Ramos (cell line): ENCODE measurements at regions not wholly inside any gene's neighbourhood (a gene's known extent, or its start where the extent isn't known, plus 50 kb on each side); places are given as distances from the start of the nearest gene placed in this dataset.
"Not testable (repeated sequence)": the region's sequence is repeated elsewhere in the genome, so short reads cannot be mapped to it uniquely, and the experiment has no call there.

Experiments
- in situ Hi-C: fragments of 300-500 bp; cut with MboI; formaldehyde crosslinking; loops from one replicate; pipeline ENCODE4 v1.14.3; 2022; ENCODE audit warnings: low sequenced_read_pairs; ENCODE audit not compliant: unreplicated experiment

DNA sequence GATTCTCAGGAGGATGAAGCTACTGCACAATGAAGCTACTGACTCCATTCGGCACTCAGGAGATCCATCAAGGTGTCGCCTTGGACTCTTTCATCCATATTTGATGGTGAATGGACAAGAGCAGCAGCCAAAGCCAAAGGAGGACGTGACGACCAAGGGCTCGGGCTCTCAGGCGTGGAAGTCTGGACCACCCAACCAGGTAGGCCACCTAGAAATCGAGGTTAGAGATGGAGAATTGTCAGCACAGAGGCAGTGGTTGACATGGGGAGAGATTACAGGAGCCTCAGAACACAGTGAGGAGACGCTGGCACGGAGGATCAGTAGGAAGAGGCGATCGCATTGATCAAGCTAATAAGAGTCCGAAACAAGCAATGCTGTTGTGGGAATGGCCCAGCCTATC is 240.5 kb upstream of the ID2 start:
- in situ Hi-C loops: no loop called here

DNA sequence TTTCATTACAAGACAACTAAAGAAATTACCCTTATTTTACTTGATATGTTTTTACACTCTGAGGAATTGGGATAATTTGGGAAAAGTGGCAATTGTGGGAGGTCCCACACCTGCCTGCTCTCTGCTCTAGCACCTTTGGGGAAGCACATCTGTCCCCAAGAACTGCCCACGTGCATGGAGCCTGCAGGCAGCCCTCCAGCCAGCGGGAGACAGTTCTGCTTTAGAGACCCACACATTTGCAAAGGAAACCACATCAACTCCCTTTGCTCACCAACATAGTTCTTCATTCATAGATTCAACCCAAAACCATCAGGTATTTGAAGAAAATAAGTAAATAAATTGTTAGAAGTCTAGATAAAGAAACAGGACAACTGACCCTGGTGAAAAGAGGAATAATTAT is 239.9 kb upstream of the ID2 start:
- in situ Hi-C loops: no loop called here

- in situ Hi-C loops: no loop called here
These were observed 238.9 kb upstream of the ID2 start for GRCh38 chr2:8442833-8443486.

GRCh38 chr2:8445580-8445979 is 236.3 kb upstream of the ID2 start:
- in situ Hi-C loops: no loop called here

DNA sequence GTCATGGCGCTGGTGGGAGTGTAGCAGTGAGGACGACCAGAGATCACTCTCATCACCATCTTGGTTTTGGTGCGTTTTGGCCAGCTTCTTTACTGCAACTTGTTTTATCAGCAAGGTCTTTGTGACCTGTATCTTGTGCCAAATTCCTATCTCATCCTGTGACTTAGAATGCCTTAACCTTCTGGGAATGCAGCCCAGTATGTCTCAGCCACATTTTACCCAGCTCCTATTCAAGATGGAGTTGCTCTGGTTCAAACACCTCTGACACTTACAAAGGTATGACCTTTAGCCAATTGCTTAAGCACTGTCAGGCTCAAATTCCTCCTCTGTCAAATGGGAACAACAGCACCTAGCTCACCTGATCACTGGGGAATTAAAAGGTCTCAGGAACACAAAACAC is 235.1 kb upstream of the ID2 start:
- in situ Hi-C loops: not testable (repeated sequence)

- in situ Hi-C loops: no loop called here
These were observed 234.1 kb upstream of the ID2 start for GRCh38 chr2:8447610-8448221.

GRCh38 chr2:8448824-8449556 is 232.9 kb upstream of the ID2 start:
- in situ Hi-C loops: no loop called here

- in situ Hi-C loops: no loop called here
These were observed 230.6 kb upstream of the ID2 start for GRCh38 chr2:8451273-8451672.

GRCh38 chr2:8452296-8452695 is 229.6 kb upstream of the ID2 start:
- in situ Hi-C loops: no loop called here

- in situ Hi-C loops: no loop called here
These were observed 228.6 kb upstream of the ID2 start for GRCh38 chr2:8452979-8453903.

GRCh38 chr2:8453904-8454302 is 228.0 kb upstream of the ID2 start:
- in situ Hi-C loops: no loop called here

- in situ Hi-C loops: no loop called here
These were observed 227.1 kb upstream of the ID2 start for GRCh38 chr2:8454797-8455196.

DNA sequence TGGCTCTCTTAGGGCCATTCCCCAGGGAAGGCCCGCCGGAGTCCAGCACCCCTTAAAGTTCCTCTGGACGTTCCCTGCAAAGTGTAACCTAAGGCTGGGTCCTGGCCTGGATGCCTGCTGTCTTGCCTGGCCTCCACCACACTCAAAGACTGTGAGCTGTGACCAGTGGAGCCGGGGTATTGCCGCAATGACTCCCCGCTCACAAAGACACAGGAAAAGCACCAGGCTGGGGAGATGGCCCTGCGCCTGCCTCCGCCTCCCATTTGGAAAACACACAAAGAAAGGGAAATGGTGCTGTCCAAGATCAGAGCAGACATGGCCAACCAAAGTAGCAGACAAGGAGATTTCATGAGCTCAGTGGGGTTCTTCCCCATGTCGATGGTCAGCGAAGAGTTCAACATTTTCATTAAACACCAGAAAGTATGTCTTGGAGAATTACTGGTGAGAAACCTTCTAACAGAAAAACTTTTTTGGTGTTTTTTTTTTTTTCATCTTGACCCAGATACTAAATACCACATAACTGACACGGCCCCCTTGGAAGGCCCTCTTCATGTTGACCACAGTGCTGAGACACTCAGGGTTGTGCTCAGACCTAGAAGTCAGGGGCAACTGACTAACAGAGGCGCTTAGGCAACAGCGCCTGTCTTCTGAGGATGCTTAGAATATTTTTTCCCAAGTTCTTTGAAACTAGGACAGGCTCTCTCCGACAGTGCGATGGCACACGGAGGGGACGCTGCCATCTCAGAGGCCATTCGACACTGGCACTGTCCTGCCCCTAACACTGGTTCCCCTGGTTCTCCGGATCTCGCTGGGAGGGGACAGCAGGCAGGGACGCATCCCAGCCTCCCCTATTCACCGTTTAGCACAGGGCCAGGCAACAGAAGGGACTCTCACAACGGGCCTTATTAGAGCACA is 226.4 kb upstream of the ID2 start:
- in situ Hi-C loops: no loop called here

GRCh38 chr2:8456151-8457091 is 225.4 kb upstream of the ID2 start:
- in situ Hi-C loops: no loop called here

DNA sequence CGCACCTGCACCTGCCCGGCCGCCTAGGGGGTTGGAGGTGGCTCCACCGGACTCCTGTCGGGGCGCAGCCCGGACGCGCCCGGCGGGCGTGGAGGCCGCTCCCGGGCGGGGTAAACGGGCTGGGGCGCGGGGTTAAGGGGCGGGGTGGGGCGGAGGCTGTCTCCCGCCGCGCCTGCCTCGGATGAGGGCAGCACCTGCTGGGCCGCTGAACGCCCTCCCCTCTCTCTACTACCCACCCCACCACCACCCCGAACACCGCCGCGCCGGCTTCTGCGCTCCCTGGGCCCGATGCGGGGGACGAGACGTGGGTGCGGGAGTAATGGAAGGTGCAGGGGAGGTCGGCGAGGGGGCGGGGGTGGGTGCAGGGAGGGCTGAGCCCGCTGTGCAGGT is 224.8 kb upstream of the ID2 start:
- in situ Hi-C loops: no loop called here

DNA sequence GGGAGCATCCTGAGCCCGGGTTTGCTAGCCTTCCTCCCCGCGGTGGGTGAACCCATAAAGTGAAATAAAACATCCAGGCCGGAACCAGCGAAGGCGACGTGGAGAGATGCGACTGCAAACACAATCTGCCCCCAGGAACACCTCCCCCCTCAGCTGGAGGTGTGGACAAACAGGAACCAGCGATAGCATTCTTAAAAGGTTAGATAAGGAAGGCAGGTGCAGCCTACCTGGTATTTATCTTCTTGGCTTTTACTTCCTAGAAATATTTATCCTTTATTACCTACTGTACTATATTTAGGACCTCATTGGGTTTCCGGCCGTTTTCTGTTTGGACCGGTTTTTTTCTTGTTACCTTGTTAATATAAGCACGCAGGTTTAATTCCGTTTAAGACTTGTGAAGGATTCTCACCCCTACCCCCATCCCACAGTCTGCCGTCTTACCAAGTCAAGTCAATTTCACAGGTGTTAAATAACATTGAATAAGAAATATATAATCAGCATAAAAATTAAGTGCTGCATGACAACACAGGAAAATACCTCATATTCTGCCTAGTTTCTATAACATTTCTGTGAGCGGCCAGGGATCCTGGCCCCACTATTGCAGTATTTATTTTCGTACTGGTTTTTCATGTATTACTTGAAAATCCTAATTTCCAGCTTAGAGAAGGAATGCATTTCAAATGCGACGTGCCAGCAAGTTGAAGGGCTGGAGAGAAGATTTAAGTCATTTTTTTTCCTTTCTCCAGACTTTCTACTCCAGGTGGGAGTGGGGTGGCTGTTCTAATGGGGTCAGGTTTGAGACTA is 224.0 kb upstream of the ID2 start:
- in situ Hi-C loops: no loop called here

- in situ Hi-C loops: no loop called here
These were observed 223.1 kb upstream of the ID2 start for GRCh38 chr2:8458503-8459459.
